Stimulated activated CD4-positive, alpha-beta T cell treated with anti-CD3 and anti-CD28 coated beads, Interleukin-1b, Interleukin-23, amount 100 ng/mL, for 24 hours (primary cell): ENCODE measurements at regions not wholly inside any gene's neighbourhood (a gene's known extent, or its start where the extent isn't known, plus 50 kb on each side); places are given as distances from the start of the nearest gene placed in this dataset.

Experiments
- DNase-seq, 4 experiments: peaks; one replicate each; pipeline ENCODE4 v3.0.0-alpha.2; 2020; ENCODE audit warnings: low read depth in 4 of 4, low spot score in 1 of 4

DNA sequence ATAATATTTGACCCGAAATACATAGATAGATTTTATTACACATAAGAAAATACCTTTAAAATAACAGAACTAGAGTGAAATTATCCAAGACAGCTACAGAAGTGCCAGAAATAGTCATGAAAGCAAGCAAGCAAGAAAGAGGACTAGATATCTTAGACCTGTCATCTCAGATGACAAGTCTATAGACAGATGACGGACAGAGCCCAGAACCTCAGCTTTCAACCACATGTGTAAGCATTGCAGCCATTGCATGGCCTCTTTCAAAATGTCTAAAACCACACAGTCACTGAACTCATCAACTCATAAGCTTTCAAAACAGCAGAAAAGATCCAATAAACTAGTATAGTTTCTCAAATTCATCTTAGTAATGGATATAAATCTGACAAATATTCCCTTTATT is 59.8 kb upstream of the FHIT start:
- DNase-seq = no peak

DNA sequence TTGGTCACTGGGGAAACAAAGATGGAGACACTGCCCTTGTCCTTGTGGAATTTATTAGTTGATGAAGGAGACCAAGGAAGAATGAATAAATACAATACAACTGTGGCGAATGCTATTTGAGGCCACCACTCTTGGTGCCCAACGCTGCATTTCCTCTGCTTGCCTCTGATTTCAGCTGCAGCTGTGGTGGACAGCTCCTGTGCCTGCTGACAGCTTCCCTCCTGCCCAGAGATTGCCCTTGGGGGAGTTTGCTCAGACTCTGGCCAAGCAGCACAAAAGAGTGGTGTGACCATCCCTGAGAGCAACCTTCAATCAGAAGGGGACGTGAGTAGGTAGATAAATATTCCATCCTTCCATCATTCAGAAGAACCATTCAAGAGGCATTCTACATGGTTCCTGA is 64.6 kb upstream of the FHIT start:
- no peak for DNase-seq

DNA sequence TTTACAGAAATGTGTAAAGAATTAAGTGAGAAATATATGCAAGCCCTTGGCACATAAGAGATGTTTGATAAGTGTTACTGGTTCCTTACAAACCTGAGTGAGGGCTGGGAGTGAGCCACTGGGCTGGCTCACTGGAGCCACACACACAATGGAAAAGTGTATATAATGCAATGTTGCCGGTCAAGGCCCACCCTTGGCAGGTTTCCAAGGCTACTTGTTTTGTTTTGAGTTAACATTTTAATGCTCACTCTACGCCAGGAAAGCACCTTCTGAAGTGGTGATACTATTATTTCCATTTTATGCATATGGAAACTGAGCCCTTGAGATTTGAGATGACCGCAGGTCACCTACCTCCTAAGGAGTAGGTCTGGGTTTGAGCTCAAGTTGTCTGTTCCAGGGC is 71.8 kb upstream of the FHIT start:
- no peak for DNase-seq

DNA sequence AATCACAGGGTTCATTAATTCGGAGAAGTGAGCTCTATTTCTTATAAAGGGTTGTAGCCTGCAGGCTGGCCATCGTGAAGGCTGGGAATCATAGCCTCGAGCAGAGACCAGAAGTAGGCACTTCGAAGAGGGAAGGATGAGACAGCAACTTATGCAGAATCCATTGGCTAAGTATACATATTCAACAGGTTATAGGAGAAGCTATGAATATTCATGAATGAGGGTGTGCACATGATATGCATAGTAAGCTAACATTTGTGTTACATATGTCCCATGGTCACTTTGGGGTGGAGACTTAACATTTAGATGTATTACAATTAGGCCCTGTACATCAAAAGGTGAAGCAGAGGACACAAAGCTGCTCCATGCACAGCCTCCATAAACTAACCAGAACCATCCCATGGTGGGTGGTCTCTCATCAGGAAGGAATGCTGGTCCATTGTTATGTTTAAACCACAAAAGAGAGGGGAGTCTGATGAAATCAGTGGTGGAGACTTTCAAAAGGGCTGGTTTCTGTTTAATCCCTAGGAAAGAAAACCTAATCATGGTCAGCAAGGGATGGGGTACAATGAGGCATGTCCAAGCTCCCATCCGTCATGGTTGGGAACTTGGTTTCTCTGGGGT is 80.8 kb upstream of the FHIT start:
- DNase-seq = no peak

DNA sequence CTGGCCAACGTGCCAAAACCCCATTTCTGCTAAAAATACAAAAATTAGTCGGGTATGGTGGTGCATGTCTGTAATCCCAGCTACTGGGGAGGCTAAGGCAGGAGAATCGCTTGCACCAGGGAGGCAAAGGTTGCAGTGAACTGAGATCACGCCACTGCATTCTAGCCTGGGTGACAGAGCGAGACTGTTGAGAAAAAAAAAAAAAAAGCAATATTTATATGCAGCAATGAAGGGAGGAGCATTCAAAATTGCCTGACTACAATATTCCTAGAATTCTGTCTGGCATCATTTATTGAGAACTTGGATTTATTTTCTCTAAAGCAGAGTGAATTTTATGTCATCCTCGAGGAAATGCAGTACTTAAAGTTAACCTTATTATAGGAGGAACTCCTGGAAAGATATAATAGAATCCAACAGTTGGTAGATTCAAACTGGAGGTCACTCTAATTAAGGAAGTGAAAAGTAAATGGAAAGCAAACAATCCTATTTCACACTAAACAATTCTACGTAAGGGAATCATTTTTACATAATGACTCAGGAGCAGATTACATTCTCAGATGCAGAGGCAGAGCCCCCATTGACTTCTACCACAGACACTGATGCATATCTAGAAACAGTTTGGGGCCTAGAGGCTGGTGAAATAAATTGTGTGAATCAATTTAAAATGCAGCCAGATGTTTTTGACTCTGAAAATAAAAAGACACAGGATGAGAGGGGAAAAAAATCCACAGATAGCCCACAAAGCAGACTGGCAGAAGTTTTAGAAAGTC is 82.1 kb upstream of the FHIT start:
- DNase-seq = no peak

DNA sequence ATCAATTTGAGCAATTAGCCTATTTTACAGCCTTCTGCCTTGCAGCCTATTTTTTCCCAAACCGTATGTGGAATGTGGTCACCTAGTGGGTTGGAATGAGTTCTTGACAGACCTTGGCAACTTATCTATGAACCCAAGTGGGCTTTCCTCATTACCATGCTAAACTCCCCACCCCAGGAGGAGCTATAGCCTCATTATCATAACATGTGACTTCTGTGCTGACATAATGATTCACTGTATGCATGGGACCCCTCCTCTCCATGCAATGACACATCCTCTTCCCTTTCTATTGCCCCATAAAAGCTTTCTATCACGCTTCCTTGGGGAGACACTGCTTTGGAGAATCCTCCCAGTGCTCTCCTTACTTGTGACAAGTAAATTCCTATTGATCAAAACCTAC is 83.5 kb upstream of the FHIT start:
- no peak for DNase-seq

DNA sequence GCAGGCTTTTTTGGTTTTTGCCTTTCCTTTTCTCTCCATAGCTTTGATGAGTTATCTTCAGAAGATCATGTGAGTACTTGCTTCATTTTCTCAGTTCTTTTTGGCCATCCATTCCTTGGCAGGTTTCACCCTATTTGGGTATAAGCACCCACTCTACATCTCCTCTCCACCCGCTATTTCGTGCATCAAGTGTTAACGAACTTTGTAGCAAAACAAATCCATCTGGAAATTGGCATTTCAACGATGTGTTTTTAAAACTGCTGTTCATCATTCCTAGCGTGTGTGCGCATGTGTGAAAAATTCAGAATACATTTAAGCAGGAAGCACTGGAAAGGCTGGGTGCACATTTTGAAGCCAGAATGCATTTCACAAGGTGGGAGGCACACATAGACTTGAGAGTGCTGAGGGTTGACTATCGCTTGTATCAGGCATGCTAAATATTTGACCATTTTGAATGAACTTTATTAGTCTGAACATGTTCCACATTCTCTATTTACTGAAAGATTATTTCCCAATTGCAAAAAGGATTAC is 89.7 kb upstream of the FHIT start:
- no peak for DNase-seq

DNA sequence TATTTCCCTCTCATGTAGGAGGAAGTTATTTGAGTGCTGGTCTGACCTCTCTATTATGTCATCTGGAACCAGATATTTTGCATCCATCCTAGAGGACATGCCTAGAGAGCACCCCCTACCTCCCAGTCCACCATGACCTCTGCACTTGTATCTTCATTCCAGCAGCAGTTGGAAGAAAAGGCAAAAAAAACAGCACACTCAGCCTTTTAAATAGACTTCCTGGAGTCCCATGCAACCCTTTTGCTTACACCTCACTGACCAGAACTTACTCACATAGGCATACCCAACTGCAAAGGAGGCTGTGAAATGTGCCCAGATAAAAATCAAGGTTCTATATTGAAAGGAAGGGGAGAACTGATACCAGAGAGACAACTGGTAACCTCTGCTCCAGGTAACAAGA is 92.3 kb upstream of the FHIT start:
- DNase-seq = no peak

DNA sequence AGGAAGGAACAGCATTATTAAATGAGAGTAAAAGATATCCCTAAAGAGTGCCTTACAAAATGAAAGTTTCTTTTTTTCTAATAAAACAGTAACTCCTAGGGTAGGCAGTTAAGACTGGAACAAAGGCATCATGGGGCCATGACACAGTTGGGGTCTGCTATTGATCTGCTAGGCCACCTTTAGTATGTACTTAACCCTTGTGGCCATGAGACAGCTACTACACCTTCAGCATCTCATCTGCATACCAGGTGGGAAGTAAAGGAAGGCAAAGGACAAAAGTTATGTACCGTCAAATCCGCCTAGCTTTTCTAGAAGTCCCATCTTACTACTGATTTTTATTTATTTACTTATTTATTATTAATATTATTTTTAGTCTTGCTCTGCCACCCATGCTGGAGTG is 93.8 kb upstream of the FHIT start:
- no peak for DNase-seq

DNA sequence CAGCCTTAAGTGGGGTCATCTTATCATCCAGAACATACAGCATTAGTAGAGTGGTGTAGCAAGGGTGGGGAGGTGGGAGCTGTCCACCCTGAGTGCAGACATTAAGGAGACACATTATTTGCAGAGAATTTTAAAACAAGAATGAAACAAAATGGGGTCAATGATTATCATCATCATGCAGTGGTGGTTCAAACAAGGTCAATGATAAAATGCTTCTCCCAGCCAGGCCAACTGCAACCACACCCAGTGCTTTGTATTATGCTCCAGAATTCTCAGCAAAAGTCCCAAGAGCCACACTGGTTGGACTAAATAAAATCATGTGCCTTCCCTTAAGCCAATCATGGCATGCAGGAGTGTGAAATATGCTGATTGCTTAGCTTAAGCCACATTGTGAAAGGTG is 96.7 kb upstream of the FHIT start:
- no peak for DNase-seq

DNA sequence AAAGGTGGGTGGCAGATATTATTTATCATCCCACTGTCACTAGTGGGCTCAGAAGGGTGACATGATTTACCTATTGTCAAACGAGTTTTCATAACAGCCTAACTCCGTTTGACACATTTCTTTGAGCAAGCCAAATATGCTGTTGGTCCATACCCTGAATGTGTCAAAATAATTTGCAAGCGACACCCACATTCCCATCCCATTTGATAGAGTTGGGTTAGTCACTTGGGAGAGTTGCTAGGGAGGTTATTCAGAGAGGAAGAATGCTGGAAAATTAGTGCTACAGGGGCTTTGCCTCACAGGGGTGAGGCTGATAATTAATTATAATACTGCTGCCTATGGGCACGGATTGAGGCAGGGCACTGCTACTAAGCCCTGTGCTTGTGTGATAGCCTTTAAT is 98.5 kb upstream of the FHIT start:
- DNase-seq = no peak

DNA sequence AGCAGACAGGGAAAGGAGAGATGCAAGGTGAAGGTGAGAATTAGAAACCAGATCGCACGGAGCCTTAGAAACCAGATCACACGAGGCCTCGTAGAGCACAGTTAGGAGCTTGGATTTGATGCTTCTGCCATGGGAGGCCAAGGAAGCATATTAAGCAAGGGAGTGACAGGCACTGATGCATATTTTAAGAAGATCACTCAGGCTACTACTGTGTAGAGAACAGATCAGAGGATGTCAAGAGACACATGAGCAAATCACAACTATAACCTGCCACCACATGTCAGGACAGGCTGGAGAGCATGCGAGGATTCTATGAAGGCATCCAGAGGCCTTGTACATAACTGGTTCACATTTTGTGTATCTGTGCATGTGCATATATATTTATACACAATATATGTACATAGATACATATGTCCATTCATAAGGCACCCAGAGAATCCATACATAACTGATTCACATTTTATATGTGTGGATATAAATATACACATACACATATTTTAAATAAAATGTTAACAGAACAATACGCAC is 99.6 kb upstream of the FHIT start:
- DNase-seq = no peak

DNA sequence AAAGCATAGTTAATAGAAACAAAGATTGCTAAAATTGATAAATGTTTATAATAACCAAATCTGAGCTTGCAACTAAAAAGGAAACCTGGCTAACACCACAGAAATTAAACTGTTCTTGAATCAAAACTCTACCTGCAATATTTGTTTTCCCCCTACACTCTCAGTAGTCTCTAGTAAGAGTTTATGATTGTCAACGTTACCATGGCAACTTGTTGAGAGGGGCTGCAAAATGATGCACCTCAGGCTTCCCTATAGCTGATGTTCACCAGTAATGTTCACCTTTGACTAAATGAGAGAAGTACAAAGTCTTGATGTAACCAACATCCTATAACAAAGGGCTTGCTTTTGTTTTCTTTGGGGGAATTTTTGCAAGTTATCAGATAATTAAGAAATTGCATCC is 101.1 kb upstream of the FHIT start:
- DNase-seq = no peak

DNA sequence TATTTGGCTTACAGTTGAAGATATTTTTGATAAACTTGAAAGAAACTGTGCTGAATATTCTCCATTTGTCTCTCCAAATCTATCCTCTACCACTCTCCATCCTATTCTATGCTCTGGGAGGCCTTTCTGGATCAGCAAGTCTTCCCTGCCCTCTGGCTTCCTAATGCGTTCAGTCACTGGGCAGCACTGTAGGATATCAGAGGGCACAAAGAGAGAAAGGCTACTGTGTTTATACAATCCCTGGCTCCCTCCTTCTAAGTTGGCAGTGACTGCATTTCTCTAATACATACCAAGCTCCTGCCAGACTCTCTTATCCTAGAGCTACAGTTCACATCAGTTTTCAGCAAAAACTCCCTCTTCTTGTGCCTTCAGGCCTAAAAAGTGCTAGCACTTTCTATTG is 102.1 kb upstream of the FHIT start:
- no peak for DNase-seq

DNA sequence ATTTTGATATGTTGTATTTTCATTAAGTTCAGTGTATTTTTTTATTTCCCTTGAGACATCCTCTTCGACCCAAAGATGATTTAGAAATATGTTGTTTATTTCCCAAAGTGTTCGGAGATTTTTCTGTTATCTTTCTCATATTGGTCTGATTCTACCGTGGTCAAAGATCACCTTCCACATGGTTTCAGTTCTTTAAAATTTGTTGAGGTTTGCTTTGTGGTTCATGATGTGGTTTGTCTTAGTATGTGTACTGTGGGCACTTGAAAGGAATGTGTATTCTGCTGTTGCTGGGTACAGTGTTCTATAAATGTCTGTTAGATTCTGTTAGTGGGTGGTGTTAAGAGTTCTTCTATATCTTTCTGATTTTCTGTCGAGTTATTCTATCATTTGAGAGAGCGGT is 103.4 kb upstream of the FHIT start:
- no peak for DNase-seq

DNA sequence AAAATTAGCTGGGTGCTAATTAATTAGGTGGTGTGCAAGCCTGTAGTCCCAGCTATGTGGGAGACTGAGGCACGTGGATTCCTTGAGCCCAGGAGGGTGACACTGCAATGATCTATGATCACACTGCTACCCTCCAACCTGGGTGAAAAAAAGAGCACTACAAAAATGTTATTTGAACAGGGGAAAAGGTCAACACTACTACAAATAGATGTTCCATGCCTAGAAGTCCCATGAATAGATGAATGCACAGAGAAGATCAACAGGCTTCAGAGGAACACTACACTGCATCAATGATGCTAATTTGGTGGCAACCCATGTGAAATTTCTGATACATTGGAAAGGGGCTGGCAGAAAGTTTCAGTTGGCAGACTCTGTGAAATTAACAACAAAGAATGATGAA is 105.4 kb upstream of the FHIT start:
- DNase-seq = no peak

DNA sequence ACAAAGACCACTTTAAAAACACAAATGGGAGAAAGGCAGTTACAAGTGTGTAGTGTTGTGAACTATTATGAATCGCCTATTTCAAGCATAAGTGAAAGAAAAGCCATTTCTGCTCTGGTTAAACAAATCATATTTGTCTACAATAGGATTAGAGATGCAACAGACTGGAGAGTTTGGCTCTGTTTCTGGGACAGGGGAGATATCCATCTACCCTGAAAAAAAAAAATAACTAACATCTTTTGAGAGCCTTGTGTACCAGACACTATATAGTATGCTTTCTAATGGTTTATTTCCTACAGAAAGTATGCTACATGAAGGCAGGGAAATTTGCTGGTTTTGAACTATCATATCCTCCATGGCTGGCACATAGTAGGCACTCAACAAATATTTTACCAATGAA is 106.7 kb upstream of the FHIT start:
- DNase-seq = no peak

DNA sequence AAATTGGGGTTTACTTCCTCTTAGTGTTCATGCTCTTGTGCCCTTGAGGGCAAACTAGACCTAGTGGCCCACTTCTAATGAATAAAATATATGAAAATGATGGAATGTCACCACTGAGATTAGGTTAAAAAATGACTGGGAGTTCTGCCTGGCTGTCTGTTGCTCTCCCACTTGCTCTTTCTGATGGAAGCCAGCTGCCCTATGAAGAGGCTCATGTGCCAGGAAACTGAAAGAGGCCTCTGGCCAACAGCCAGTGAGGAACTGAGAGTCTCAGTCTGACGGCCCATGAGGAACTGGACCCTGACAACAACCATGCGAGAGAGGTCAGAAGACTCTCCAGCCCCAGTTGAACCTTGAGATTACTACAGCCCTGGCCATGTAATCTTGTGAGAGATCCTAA is 107.1 kb upstream of the FHIT start:
- no peak for DNase-seq

DNA sequence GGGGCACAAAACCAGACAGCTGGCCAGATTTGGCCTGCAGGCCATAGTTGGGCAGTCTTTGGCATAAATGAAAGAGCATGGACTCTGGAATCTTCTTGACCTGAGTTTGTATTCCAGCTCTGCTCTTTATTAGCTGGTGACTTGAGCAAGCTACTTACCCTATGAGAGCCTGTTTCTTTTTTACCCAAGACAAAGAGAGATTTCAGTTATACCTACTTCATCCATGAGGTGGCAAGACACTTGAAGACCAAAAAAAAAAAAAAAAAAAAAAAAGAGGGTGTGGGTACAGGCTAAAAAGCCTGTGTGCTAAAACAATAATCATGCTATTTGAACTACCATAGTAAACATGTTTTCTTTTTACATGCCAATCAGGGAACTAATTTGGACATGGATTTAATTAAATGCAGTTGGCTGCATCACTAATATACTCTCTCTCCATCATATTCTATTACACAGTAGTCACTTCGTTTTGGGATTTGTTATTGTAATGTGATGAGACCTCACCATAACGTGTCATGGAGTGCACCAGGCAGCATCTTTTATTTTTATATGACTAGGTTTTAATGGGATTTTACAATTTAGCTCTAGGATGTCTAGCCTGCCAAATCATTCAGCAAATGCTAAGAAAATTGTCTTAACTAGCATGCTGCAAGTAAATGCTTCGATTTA is 109.2 kb upstream of the FHIT start:
- DNase-seq = no peak

DNA sequence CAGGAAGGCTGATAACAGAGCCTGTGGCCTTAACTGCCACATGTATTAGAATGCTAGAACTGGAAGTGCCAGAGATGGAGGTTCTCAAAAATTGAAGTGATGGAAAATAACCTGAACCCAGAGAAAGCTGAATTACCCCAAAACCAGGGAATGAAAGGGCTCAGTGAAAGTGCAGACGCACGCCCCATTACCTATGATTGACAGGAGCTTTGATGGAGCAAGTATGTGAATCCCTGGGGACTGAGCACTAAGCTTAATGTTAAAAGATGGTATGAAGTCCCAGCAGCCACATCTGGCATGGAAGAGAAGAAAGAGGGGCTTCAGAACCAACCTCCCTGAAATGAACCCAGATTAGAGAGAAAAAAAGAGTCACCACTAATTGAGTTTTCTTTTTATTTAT is 118.4 kb upstream of the FHIT start:
- DNase-seq = no peak

DNA sequence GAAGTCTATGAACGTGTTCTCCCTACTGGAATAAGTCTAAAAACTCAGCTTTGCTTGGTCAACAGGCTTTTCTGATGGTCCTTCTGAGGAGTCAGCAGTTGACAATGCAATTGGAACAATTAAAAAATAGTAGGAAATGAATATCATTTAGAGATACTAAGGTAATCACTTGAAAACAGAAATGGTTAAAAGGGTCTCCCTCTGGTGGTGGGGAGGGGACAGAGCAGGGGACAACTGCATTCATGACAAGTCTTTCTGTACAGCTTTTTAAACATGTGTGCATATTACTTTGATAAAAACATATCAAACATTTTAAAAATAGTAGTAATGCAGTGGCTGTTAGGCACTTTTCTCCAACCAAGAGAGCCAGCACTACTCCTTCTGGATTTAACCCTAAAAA is 119.9 kb upstream of the FHIT start:
- peak in 1 of 4 experiments; percentile 2 for DNase-seq

DNA sequence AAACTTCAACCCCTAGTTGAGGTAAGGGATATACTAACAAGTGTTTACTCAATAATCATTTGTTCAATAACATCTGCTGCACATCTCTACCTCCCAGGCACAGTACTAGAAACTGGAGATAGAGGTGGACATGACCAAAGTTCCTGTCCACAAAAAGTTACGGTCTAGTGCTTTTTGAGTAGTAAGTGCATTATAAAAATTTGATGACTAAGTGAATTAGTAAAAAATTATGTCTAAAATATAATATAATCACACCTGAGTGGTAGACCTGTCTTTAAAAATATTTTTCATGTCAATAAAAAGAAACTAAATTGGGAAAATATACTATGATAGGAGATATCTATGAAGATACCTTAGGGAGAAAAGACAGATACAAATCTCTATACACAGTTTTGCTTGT is 121.5 kb upstream of the FHIT start:
- DNase-seq = no peak
